Esophagus squamous epithelium (tissue), 4 donors: ENCODE measurements at regions not wholly inside any gene's neighbourhood (a gene's known extent, or its start where the extent isn't known, plus 50 kb on each side); places are given as distances from the start of the nearest gene placed in this dataset.

Experiments
- CTCF ChIP-seq, 6 experiments: fragments of 450-650 bp in 4 of 6; fragments of 200-600 bp in 2 of 6; sonication (generic) in 2 of 6; IDR thresholded peaks; one replicate each; pipeline ENCODE4 v1.5.1; 2016 to 2019; ENCODE audit warnings: antibody characterized with exemption in 6 of 6, mild to moderate bottlenecking in 4 of 6, moderate library complexity in 4 of 6
- POLR2A ChIP-seq, 4 donors: fragments of 450-650 bp; IDR thresholded peaks; one replicate each; pipeline ENCODE4 v1.6.1; 2017; ENCODE audit warnings: antibody characterized with exemption in 4 of 4, mild to moderate bottlenecking in 4 of 4, moderate library complexity in 3 of 4

- no peak for TF ChIP-seq CTCF (IDR thresholded peaks at IDR 0.05)
- no peak for TF ChIP-seq POLR2A (IDR thresholded peaks at IDR 0.05)
Observed at GRCh38 chr7:10211016-10211415, 762.7 kb upstream of the PHF14 start.
